PFSK-1 (cell line): ENCODE measurements at regions not wholly inside any gene's neighbourhood (a gene's known extent, or its start where the extent isn't known, plus 50 kb on each side); places are given as distances from the start of the nearest gene placed in this dataset.

Experiments used
- POLR2AphosphoS5 ChIP-seq: IDR thresholded peaks from 2 replicates; pipeline ENCODE4 v1.6.1; 2012; ENCODE audit warnings: low read depth, mild to moderate bottlenecking, control low read depth, low read length, moderate library complexity
- SIN3A ChIP-seq: IDR thresholded peaks from 2 replicates; pipeline ENCODE4 v1.6.1; 2012; ENCODE audit warnings: mild to moderate bottlenecking, low read length, moderate library complexity, borderline replicate concordance; ENCODE audit not compliant: insufficient read depth
- TAF1 ChIP-seq: IDR thresholded peaks from 2 replicates; pipeline ENCODE4 v1.6.1; 2012; ENCODE audit warnings: low read length, control low read depth, borderline replicate concordance; ENCODE audit not compliant: insufficient read depth
- TF ChIP-seq, protein P1 (sequence below), 2 experiments: IDR thresholded peaks; 2 replicates each; pipeline versions ENCODE4 v1.6.1 to v1.8.0; 2011 to 2012; ENCODE audit warnings: low read depth in 2 of 2, low read length in 2 of 2, control low read depth in 1 of 2, inconsistent platforms in 1 of 2, mild to moderate bottlenecking in 1 of 2, moderate library complexity in 1 of 2; ENCODE audit not compliant: insufficient read depth in 1 of 2

DNA sequence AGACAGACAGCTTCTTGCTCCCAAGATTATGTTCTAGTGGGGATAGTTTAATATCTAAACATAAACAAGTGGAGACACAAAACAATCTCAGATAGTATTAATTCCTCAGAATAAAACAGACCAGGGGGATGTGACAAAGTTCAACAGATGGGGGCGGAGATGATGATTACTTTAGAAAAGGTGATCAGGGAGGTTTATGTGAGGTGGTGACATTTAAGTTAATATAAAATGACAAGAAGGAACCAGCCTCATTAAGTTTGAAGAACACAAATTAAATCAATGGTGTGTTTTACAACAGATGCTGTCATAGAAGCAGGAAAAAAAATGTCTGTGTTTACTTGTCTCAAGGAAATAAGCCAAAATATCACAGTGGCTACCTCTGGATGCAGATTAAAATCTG lies 119.6 kb upstream of the HMHB1 start:
- TF ChIP-seq POLR2AphosphoS5 (no peak), TAF1 (no peak), SIN3A (no peak)
- TF ChIP-seq, protein P1, sequence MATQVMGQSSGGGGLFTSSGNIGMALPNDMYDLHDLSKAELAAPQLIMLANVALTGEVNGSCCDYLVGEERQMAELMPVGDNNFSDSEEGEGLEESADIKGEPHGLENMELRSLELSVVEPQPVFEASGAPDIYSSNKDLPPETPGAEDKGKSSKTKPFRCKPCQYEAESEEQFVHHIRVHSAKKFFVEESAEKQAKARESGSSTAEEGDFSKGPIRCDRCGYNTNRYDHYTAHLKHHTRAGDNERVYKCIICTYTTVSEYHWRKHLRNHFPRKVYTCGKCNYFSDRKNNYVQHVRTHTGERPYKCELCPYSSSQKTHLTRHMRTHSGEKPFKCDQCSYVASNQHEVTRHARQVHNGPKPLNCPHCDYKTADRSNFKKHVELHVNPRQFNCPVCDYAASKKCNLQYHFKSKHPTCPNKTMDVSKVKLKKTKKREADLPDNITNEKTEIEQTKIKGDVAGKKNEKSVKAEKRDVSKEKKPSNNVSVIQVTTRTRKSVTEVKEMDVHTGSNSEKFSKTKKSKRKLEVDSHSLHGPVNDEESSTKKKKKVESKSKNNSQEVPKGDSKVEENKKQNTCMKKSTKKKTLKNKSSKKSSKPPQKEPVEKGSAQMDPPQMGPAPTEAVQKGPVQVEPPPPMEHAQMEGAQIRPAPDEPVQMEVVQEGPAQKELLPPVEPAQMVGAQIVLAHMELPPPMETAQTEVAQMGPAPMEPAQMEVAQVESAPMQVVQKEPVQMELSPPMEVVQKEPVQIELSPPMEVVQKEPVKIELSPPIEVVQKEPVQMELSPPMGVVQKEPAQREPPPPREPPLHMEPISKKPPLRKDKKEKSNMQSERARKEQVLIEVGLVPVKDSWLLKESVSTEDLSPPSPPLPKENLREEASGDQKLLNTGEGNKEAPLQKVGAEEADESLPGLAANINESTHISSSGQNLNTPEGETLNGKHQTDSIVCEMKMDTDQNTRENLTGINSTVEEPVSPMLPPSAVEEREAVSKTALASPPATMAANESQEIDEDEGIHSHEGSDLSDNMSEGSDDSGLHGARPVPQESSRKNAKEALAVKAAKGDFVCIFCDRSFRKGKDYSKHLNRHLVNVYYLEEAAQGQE (IDR thresholded peaks at IDR 0.05; ENCODE audit: insufficient read depth in 1 of 2, low read depth in 2 of 2, low read length in 2 of 2) = no peak
